T-cell (primary cell): ENCODE measurements at regions not wholly inside any gene's neighbourhood (a gene's known extent, or its start where the extent isn't known, plus 50 kb on each side); places are given as distances from the start of the nearest gene placed in this dataset.

ENCODE experiments used
- ATAC-seq, 4 experiments: fragments of 200-7000 bp in 3 of 4; fragments of 150-1000 bp in 1 of 4; cut with Tn5 transposase; replicated peaks in 1 of 4; 1 replicate in 3 of 4; 2 replicates in 1 of 4; pipeline ENCODE4 v1.10.0; 2021; ENCODE audit warnings: moderate library complexity in 3 of 4, mild to moderate bottlenecking in 2 of 4, moderate number of reproducible peaks in 1 of 4
- CTCF ChIA-PET, 2 donors: fragments of 300-600 bp; sonication (Branson Sonifier 250); formaldehyde crosslinking; loops; one replicate each; lab custom pipeline; 2022; ENCODE audit warnings: antibody characterized with exemption in 2 of 2; lab: Charles Lee
- POLR2A ChIA-PET, 2 donors: fragments of 300-600 bp; sonication (Branson Sonifier 250); formaldehyde crosslinking; loops; one replicate each; lab custom pipeline; 2022; ENCODE audit warnings: antibody characterized with exemption in 2 of 2; lab: Charles Lee
- DNase-seq, 35 experiments: peaks; one replicate each; pipeline versions ENCODE4 v3.0.0 to v3.0.0-alpha.2; 2013 to 2023
- H3K27ac ChIP-seq: one replicate; pipeline ENCODE4 v1.5.1; 2013; ENCODE audit warnings: low read length
- H3K27me3 ChIP-seq, 2 experiments: replicated peaks in 1 of 2; 1 replicate in 1 of 2; 2 replicates in 1 of 2; pipeline versions ENCODE4 v1.6.1 to v1.7.0; 2013; ENCODE audit warnings: low read length in 1 of 2, mixed read lengths in 1 of 2; ENCODE audit not compliant: control insufficient read depth in 2 of 2, insufficient read depth in 2 of 2; ENCODE audit errors: extremely low read depth in 1 of 2
- H3K36me3 ChIP-seq, 2 donors: 1 replicate in 1 of 2; 2 replicates in 1 of 2; pipeline versions ENCODE4 v1.6.1 to v1.7.0; 2013; ENCODE audit warnings: low read length in 1 of 2; ENCODE audit not compliant: control insufficient read depth in 2 of 2, insufficient read depth in 1 of 2; ENCODE audit errors: extremely low read depth in 1 of 2
- H3K4me1 ChIP-seq, 2 experiments: 1 replicate in 1 of 2; 2 replicates in 1 of 2; pipeline versions ENCODE4 v1.6.1 to v1.7.0; 2013; ENCODE audit warnings: low read length in 2 of 2, mixed read lengths in 1 of 2; ENCODE audit not compliant: insufficient read depth in 2 of 2, control insufficient read depth in 1 of 2; ENCODE audit errors: extremely low read depth in 1 of 2
- H3K4me3 ChIP-seq, 2 donors: 1 replicate in 1 of 2; 2 replicates in 1 of 2; pipeline versions ENCODE4 v1.5.1 to v1.7.0; 2013; ENCODE audit warnings: mild to moderate bottlenecking in 2 of 2, low read length in 1 of 2, moderate library complexity in 1 of 2; ENCODE audit not compliant: control insufficient read depth in 1 of 2; ENCODE audit errors: extremely low read depth in 1 of 2
- H3K9me3 ChIP-seq: 2 replicates; pipeline ENCODE4 v1.7.0; 2013
- H3K27ac Mint-ChIP-seq, 2 donors: one replicate each; pipeline ENCODE4 v1.8.0; 2020 to 2021; ENCODE audit warnings: mild to moderate bottlenecking in 2 of 2, mixed read lengths in 2 of 2
- H3K27me3 Mint-ChIP-seq, 2 donors: one replicate each; pipeline ENCODE4 v1.8.0; 2021 to 2022; ENCODE audit warnings: mixed read lengths in 2 of 2
- H3K36me3 Mint-ChIP-seq: one replicate; pipeline ENCODE4 v1.8.0; 2021; ENCODE audit warnings: mixed read lengths
- H3K4me1 Mint-ChIP-seq, 3 donors: one replicate each; pipeline ENCODE4 v1.8.0; 2020 to 2022; ENCODE audit warnings: mixed read lengths in 3 of 3, mild to moderate bottlenecking in 1 of 3
- H3K4me3 Mint-ChIP-seq, 3 donors: one replicate each; pipeline ENCODE4 v1.8.0; 2020 to 2022; ENCODE audit warnings: mild to moderate bottlenecking in 3 of 3, mixed read lengths in 3 of 3, moderate library complexity in 3 of 3
- H3K9me3 Mint-ChIP-seq, 3 donors: one replicate each; pipeline ENCODE4 v1.8.0; 2020 to 2022; ENCODE audit warnings: mixed read lengths in 3 of 3
- WGBS: methylation state at CpG from one replicate; pipeline ENCODE4 v1.1.5; 2013; ENCODE audit warnings: missing lambda C conversion rate; ENCODE audit not compliant: insufficient coverage; 5-methylcytosine and 5-hydroxymethylcytosine counted together

DNA sequence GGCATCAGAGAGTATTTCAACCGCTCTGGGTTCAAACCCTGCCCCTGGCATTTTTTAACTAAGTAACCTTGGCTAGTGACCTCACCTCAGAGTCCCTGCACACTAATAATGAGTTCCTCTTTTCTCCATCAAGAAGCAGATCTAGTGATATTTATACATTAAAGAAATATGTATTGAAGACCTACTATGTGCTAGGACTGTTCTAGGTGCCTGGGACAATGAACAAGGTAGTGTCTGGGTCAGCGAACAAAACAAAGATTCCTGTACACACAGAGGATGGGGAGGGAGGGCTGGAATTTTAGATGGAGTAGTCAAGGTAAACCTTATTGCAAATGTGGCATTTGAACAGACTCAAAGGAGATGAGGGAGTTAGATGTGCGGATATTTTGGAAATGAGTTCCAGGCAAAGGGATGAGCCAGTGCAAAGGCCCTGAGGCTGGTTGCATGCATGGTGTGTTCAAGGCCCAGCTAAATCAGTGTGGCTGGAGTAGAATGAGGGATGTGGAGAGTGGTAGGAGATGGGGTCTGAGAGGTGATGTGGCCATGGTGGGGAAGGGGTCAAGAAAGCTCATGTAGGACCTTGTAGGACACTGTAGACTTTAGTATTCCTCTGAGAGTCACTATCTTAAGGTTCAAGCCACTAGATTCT lies 57.6 kb upstream of the FZD7 start:
- Mint-ChIP-seq H3K36me3 (no peaks in the 10 kb centered on the region), H3K27me3 (peaks cover 10 to 26% of the 10 kb centered on the region in 2 donors), H3K27ac (no peak overlapping the region), H3K4me1 (no peaks in the 10 kb centered on the region), H3K9me3 (no peaks in the 10 kb centered on the region), H3K4me3 (no peak overlapping the region)
- Histone ChIP-seq H3K9me3 (no peaks in the 10 kb centered on the region), H3K27ac (no peak overlapping the region), H3K27me3 (peaks cover 0 to 17% of the 10 kb centered on the region in 2 experiments), H3K36me3 (no peaks in the 10 kb centered on the region), H3K4me1 (no peaks in the 10 kb centered on the region), H3K4me3 (no peak overlapping the region)
- POLR2A ChIA-PET: interaction anchor here (0.6 to 0.7 kb wide), 2 partner anchors 500 to 1375 kb away, joined by 3 to 4 read pairs; no protein-coding TSS in a partner anchor
- 88% methylated on average over 1 of the region's 3 CpGs for WGBS
- ATAC-seq (no peak), DNase-seq (no peak)
- CTCF ChIA-PET: interaction anchor here in 1 of 2 donors (0.6 kb wide), 1 partner anchor 18 kb away, joined by 3 read pairs; no protein-coding TSS in a partner anchor

DNA sequence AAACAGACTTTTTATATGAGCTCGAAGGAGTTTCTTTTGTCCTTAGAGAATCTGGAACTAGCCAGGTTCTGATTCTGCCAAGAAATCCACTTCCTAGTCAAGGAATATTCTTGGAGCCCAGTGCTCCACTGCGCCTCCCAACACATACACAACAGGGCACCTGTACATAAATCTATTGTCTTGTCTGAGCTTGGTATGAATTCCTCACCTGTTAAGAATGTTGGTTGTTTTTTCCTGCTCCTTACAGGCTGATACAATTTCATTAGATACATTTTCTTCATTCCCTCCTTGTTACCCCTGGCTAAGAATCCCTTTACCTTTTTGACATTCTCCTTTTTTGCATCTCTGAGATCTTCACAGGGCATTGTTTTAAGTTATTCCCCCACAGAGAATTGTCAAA lies 56.0 kb upstream of the FZD7 start:
- POLR2A ChIA-PET: no interaction called here
- no peak overlapping the region for H3K27ac ChIP-seq
- H3K4me1 Mint-ChIP-seq: no peaks in the 10 kb centered on the region
- H3K27ac Mint-ChIP-seq: no peak overlapping the region
- H3K36me3 ChIP-seq: no peaks in the 10 kb centered on the region
- WGBS: no CpG with 5 or more reads among the region's 2 CpGs
- no peaks in the 10 kb centered on the region for H3K4me1 ChIP-seq
- H3K9me3 Mint-ChIP-seq: no peaks in the 10 kb centered on the region
- ATAC-seq (no peak), DNase-seq (no peak)
- CTCF ChIA-PET: no interaction called here
- H3K27me3 Mint-ChIP-seq: peaks cover 10 to 21% of the 10 kb centered on the region in 2 donors
- peaks cover 0 to 7% of the 10 kb centered on the region in 2 experiments for H3K27me3 ChIP-seq
- H3K4me3 Mint-ChIP-seq: no peak overlapping the region
- H3K36me3 Mint-ChIP-seq: no peaks in the 10 kb centered on the region
- no peak overlapping the region for H3K4me3 ChIP-seq
- H3K9me3 ChIP-seq: no peaks in the 10 kb centered on the region

DNA sequence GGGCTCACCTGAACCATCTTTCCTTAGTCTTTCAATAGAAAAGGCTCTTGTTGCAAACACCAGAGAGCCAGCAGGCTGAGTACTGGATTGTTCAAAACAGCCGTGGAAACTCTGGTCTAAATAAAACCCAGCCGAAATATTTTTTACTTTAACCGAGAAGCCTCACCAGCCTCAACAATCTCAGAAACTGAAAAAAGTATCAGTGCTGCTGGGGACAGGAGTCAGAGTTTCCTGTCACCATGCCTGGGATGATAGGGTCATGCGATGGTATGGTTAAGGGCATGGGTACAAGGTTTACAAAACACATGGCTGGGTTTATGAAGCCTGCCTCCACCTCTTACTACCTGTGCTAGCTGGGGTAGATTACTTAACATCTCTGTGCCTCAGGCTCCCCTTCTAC lies 55.3 kb upstream of the FZD7 start:
- POLR2A ChIA-PET: no interaction called here
- no peak overlapping the region for H3K4me3 Mint-ChIP-seq

DNA sequence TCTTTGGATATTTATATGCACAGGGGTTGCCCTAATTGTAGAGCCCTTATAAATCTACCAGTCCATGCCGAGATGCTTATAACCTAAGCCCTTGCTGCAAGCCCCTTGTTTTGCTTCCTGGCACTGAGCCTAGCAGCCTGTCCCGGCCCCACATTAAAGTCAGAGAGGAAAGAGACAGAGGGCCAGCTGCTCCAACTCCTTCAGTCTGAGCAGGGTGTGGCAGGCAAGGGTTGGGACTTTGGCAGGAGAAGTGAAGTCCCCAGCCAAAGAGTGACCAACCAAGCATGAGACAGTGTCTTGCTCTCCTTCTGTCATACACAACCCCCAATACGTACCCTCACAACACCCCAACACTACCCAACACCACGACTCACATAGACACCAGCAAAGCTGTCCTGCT lies 54.7 kb upstream of the FZD7 start:
- 100% methylated on average over 2 of the region's 4 CpGs for WGBS
- no peak overlapping the region for H3K4me3 Mint-ChIP-seq
- ChIA-PET POLR2A (no interaction called here), CTCF (no interaction called here)
- H3K27ac Mint-ChIP-seq: no peak overlapping the region
- H3K4me1 ChIP-seq: no peaks in the 10 kb centered on the region
- peaks cover 10 to 21% of the 10 kb centered on the region in 2 donors for H3K27me3 Mint-ChIP-seq
- no peaks in the 10 kb centered on the region for H3K4me1 Mint-ChIP-seq
- no peaks in the 10 kb centered on the region for H3K9me3 Mint-ChIP-seq
- no peak for ATAC-seq
- H3K36me3 ChIP-seq: no peaks in the 10 kb centered on the region
- DNase-seq: no peak
- H3K9me3 ChIP-seq: no peaks in the 10 kb centered on the region
- no peak overlapping the region for H3K4me3 ChIP-seq
- H3K36me3 Mint-ChIP-seq: no peaks in the 10 kb centered on the region
- H3K27ac ChIP-seq: no peak overlapping the region
- H3K27me3 ChIP-seq: peaks cover 0 to 7% of the 10 kb centered on the region in 2 experiments

More for the DNA sequence above, 55.3 kb upstream of the FZD7 start:
- H3K4me3 ChIP-seq: no peak overlapping the region
- DNase-seq (no peak), ATAC-seq (no peak)
- Mint-ChIP-seq H3K27me3 (peaks cover 10 to 21% of the 10 kb centered on the region in 2 donors), H3K9me3 (no peaks in the 10 kb centered on the region), H3K4me1 (no peaks in the 10 kb centered on the region), H3K36me3 (no peaks in the 10 kb centered on the region), H3K27ac (no peak overlapping the region)
- no peaks in the 10 kb centered on the region for H3K4me1 ChIP-seq
- no peaks in the 10 kb centered on the region for H3K9me3 ChIP-seq
- CTCF ChIA-PET: no interaction called here
- no peaks in the 10 kb centered on the region for H3K36me3 ChIP-seq
- no peak overlapping the region for H3K27ac ChIP-seq
- no CpG with 5 or more reads among the region's 4 CpGs for whole genome bisulfite sequencing
- H3K27me3 ChIP-seq: peaks cover 0 to 7% of the 10 kb centered on the region in 2 experiments

DNA sequence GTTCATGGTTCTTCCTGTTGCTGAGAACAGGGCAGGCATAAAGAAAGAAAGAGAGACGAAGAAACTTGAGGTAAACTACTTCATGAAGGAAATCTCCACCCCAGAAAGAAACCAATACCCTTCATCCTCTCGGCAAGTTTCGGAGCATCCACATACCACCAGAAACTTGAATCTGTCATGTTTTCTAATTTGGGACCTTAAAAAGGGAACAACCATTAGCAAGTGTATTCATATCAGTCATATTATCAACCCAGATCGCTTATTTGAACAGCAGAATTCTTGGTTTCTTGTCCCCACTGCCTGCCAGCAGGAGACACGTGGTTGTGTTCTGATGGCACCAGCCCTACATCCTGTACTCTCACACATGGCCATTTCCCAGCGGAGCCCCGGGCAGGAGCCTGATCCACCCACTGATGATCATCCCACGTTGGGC lies 53.2 kb upstream of the FZD7 start:
- Histone ChIP-seq H3K4me3 (no peak overlapping the region), H3K4me1 (peaks cover 0 to 4% of the 10 kb centered on the region in 2 experiments), H3K9me3 (no peaks in the 10 kb centered on the region), H3K36me3 (no peaks in the 10 kb centered on the region), H3K27ac (no peak overlapping the region), H3K27me3 (peaks cover 0 to 12% of the 10 kb centered on the region in 2 experiments)
- no peak overlapping the region for H3K4me3 Mint-ChIP-seq
- ChIA-PET POLR2A (no interaction called here), CTCF (no interaction called here)
- no peaks in the 10 kb centered on the region for H3K9me3 Mint-ChIP-seq
- H3K27ac Mint-ChIP-seq: no peak overlapping the region
- H3K36me3 Mint-ChIP-seq: no peaks in the 10 kb centered on the region
- no peak for DNase-seq
- peaks cover 10 to 21% of the 10 kb centered on the region in 2 donors for H3K27me3 Mint-ChIP-seq
- 94% methylated on average over 7 of the region's 8 CpGs for WGBS
- H3K4me1 Mint-ChIP-seq: no peaks in the 10 kb centered on the region
- ATAC-seq: no peak

DNA sequence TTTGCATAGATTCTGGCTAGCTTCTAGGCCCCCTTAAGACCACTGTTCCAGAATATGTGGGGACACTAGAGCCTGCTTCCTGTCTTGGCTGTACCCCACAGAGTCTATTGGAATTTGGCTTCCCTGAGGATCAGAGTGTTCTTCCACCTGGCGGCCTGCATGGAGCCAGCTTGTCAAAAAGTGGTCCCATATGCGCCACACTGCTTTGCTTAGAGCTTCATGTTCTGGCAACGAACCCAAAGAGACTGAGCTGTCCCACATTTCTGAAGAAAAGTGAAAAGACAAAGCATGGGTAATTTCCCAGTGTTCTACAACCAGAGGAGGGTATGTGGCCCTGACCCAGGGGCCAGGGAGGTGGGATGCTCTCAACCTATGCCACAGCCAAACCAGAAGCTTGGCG lies 52.7 kb upstream of the FZD7 start:
- no peaks in the 10 kb centered on the region for H3K9me3 ChIP-seq
- no peaks in the 10 kb centered on the region for H3K9me3 Mint-ChIP-seq
- DNase-seq: no peak
- H3K27ac Mint-ChIP-seq: no peak overlapping the region
- H3K4me3 ChIP-seq: no peak overlapping the region
- no peaks in the 10 kb centered on the region for H3K36me3 ChIP-seq
- POLR2A ChIA-PET: no interaction called here
- H3K27me3 Mint-ChIP-seq: peaks cover 10 to 21% of the 10 kb centered on the region in 2 donors
- peaks cover 0 to 4% of the 10 kb centered on the region in 2 experiments for H3K4me1 ChIP-seq
- no peak for ATAC-seq
- H3K27me3 ChIP-seq: peaks cover 0 to 13% of the 10 kb centered on the region in 2 experiments
- CTCF ChIA-PET: no interaction called here
- H3K4me3 Mint-ChIP-seq: no peak overlapping the region
- 60% methylated on average over 2 of the region's 4 CpGs for WGBS
- H3K4me1 Mint-ChIP-seq: no peaks in the 10 kb centered on the region
- H3K27ac ChIP-seq: no peak overlapping the region
- no peaks in the 10 kb centered on the region for H3K36me3 Mint-ChIP-seq
